OCI-LY3 (cell line): ENCODE measurements at regions not wholly inside any gene's neighbourhood (a gene's known extent, or its start where the extent isn't known, plus 50 kb on each side); places are given as distances from the start of the nearest gene placed in this dataset.

Experiments
- CTCF ChIP-seq: fragments of 200-600, 300-600 bp; sonication (generic); IDR thresholded peaks from 2 replicates; pipeline ENCODE4 v1.5.1; 2014; ENCODE audit warnings: antibody characterized with exemption, low read length, low read depth
- EZH2phosphoT487 ChIP-seq: fragments of 200-600 bp; shearing (Covaris generic); IDR thresholded peaks from 2 replicates; pipeline ENCODE4 v1.6.1; 2018; ENCODE audit warnings: antibody characterized with exemption, mixed run types, low read depth

- TF ChIP-seq CTCF (no peak), EZH2phosphoT487 (no peak)
These were observed 206.2 kb downstream of the PABPC4L start for GRCh38 chr4:133995243-133995960.
